ENCODE measurements at regions not wholly inside any gene's neighbourhood (a gene's known extent, or its start where the extent isn't known, plus 50 kb on each side); places are given as distances from the start of the nearest gene placed in this dataset.
A peak's percentile ranks its signal among the peaks of the same experiment; 100 is the strongest.

GRCh38 chr15:72907733-72908132 is 124.2 kb upstream of the ADPGK start:
- no peak for DNase-seq
- no peaks in the 10 kb centered on the region for H3K36me3 Mint-ChIP-seq (ENCODE audit: low read depth)
- TF ChIP-seq CTCF (IDR thresholded peaks at IDR 0.05): no peak
- H3K27me3 Mint-ChIP-seq (ENCODE audit: low read depth, poor library complexity): peaks cover 10% of the 10 kb centered on the region
- H3K4me1 Mint-ChIP-seq: peaks cover 10% of the 10 kb centered on the region
- no peaks in the 10 kb centered on the region for H3K9me3 Mint-ChIP-seq
- H3K27ac Mint-ChIP-seq: no peak overlapping the region
- no peak overlapping the region for H3K4me3 Mint-ChIP-seq

- H3K4me1 Mint-ChIP-seq: peaks cover 27% of the 10 kb centered on the region
- no peak for TF ChIP-seq CTCF (IDR thresholded peaks at IDR 0.05)
- H3K27ac Mint-ChIP-seq: no peak overlapping the region
- no peaks in the 10 kb centered on the region for H3K9me3 Mint-ChIP-seq
- no peak overlapping the region for H3K4me3 Mint-ChIP-seq
- no peak for DNase-seq
- no peaks in the 10 kb centered on the region for H3K36me3 Mint-ChIP-seq (ENCODE audit: low read depth)
- H3K27me3 Mint-ChIP-seq (ENCODE audit: low read depth, poor library complexity): peaks cover 31% of the 10 kb centered on the region
Observed at GRCh38 chr15:72902919-72903260, 119.3 kb upstream of the ADPGK start.

- H3K27ac Mint-ChIP-seq: no peak overlapping the region
- TF ChIP-seq CTCF (IDR thresholded peaks at IDR 0.05): no peak
- no peak overlapping the region for H3K4me3 Mint-ChIP-seq
- H3K9me3 Mint-ChIP-seq: no peaks in the 10 kb centered on the region
- H3K4me1 Mint-ChIP-seq: peaks cover 24% of the 10 kb centered on the region
- H3K27me3 Mint-ChIP-seq (ENCODE audit: low read depth, poor library complexity): peaks cover 31% of the 10 kb centered on the region
- H3K36me3 Mint-ChIP-seq (ENCODE audit: low read depth): no peaks in the 10 kb centered on the region
- DNase-seq: peak; percentile 46
Observed at GRCh38 chr15:72902245-72902918, 118.8 kb upstream of the ADPGK start.

GRCh38 chr15:72892986-72893385 is 109.4 kb upstream of the ADPGK start:
- Mint-ChIP-seq H3K4me1 (peaks cover 15% of the 10 kb centered on the region), H3K27me3 (ENCODE audit: low read depth, poor library complexity) (peaks cover 10% of the 10 kb centered on the region)

GRCh38 chr15:72890043-72890442 is 106.5 kb upstream of the ADPGK start:
- Mint-ChIP-seq H3K27ac (no peak overlapping the region), H3K4me3 (no peak overlapping the region), H3K9me3 (peaks cover 15% of the 10 kb centered on the region), H3K4me1 (peaks cover 34% of the 10 kb centered on the region), H3K27me3 (ENCODE audit: low read depth, poor library complexity) (peaks cover 10% of the 10 kb centered on the region), H3K36me3 (ENCODE audit: low read depth) (no peaks in the 10 kb centered on the region)
- DNase-seq: no peak
- no peak for TF ChIP-seq CTCF (IDR thresholded peaks at IDR 0.05)

More at GRCh38 chr15:72892986-72893385, 109.4 kb upstream of the ADPGK start:
- H3K9me3 Mint-ChIP-seq: peaks cover 12% of the 10 kb centered on the region
- no peaks in the 10 kb centered on the region for H3K36me3 Mint-ChIP-seq (ENCODE audit: low read depth)
- no peak overlapping the region for H3K4me3 Mint-ChIP-seq
- DNase-seq: no peak
- no peak overlapping the region for H3K27ac Mint-ChIP-seq
- no peak for TF ChIP-seq CTCF (IDR thresholded peaks at IDR 0.05)

- peaks cover 5% of the 10 kb centered on the region for H3K27me3 Mint-ChIP-seq (ENCODE audit: low read depth, poor library complexity)
- no peaks in the 10 kb centered on the region for H3K36me3 Mint-ChIP-seq (ENCODE audit: low read depth)
- DNase-seq: no peak
- peaks cover 34% of the 10 kb centered on the region for H3K4me1 Mint-ChIP-seq
- TF ChIP-seq CTCF (IDR thresholded peaks at IDR 0.05): no peak
- H3K9me3 Mint-ChIP-seq: peaks cover 14% of the 10 kb centered on the region
- no peak overlapping the region for H3K27ac Mint-ChIP-seq
- H3K4me3 Mint-ChIP-seq: no peak overlapping the region
Observed at GRCh38 chr15:72889545-72889944, 106.0 kb upstream of the ADPGK start.

All from nephron progenitor cell (in vitro differentiated cells).